ENCODE measurements at regions not wholly inside any gene's neighbourhood (a gene's known extent, or its start where the extent isn't known, plus 50 kb on each side); places are given as distances from the start of the nearest gene placed in this dataset.
"Not testable (repeated sequence)": the region's sequence is repeated elsewhere in the genome, so short reads cannot be mapped to it uniquely, and the experiment has no call there.

- DNase-seq (ENCODE audit: low read depth, low spot score) = no peak
- H3K4me3 ChIP-seq (ENCODE audit: low read length) = no peak overlapping the region
Observed at GRCh38 chr2:175256806-175257585, 75.5 kb upstream of the ATP5MC3 start.

DNA sequence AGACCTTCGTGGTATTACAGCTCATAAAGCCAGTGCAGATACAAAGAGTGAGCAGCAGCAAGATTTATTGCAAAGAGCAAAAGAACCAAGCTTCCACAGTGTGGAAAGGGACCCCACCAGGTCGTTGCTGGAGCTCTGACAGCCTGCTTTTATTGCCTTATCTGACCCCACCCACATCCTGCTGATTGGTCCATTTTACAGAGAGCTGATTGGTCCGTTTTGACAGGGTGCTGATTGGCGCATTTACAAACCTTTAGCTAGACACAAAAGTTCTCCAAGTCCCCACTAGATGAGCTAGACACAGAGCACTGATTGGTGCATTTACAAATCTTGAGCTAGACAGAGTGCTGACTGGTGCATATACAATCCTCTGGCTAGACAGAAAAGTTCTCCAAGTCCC is 74.9 kb upstream of the ATP5MC3 start:
- not testable (repeated sequence) for DNase-seq (ENCODE audit: low read depth, low spot score); H3K4me3 ChIP-seq (ENCODE audit: low read length)

- H3K4me3 ChIP-seq (ENCODE audit: low read length) = no peak overlapping the region
- DNase-seq (ENCODE audit: low read depth, low spot score) = no peak
Observed at GRCh38 chr2:175253871-175254270, 72.4 kb upstream of the ATP5MC3 start.

DNA sequence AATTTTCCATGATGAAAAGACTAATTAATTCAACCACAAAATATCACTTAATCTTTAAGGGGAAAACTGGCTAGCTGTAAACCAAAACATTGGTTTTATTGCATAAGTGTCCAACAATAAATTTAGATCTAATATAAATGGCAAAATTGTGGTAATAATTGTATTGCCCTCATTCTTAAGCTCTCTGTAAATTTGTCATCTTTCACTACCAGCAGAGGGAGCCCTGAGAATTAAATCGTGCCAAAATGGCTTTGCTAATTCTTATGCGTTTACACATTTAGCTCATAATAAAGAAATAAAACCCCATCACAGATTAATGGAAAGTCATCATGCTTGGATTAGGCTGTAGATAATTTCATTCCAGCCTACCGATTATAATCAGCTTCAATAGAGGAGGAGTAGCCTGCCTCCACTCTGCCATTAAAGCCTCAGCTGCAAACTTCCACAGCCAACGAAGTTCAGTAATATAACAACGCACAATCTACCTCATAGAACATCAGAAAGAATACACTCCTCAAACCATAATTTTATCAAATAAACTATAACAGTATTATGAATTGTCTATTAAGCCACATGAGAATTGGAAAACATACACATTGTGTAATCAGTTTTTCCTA is 70.0 kb upstream of the ATP5MC3 start:
- peak; percentile 32 for DNase-seq (ENCODE audit: low read depth, low spot score)
- H3K4me3 ChIP-seq (ENCODE audit: low read length) = no peak overlapping the region

GRCh38 chr2:175247159-175247558 is 65.6 kb upstream of the ATP5MC3 start:
- DNase-seq (ENCODE audit: low read depth, low spot score) = no peak
- H3K4me3 ChIP-seq (ENCODE audit: low read length) = no peak overlapping the region

DNA sequence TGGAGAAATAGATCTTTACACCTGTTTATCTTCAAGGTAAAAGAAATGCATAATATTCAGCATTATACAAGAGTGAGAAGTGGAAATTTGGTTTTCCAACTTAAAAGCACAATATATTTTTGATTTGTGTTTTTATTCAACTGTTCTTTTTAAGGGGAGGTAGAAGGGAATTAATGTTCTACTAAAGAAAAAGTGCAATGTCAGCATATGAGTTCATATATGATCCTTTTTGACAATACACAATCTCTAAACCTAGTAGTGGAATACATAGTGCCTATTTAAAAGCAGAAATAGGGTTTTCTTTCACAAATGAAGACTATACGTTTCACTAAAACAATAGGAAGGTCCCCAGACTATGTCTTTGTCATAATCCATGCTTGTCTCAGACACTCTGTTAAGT is 63.2 kb upstream of the ATP5MC3 start:
- no peak overlapping the region for H3K4me3 ChIP-seq (ENCODE audit: low read length)
- no peak for DNase-seq (ENCODE audit: low read depth, low spot score)

DNA sequence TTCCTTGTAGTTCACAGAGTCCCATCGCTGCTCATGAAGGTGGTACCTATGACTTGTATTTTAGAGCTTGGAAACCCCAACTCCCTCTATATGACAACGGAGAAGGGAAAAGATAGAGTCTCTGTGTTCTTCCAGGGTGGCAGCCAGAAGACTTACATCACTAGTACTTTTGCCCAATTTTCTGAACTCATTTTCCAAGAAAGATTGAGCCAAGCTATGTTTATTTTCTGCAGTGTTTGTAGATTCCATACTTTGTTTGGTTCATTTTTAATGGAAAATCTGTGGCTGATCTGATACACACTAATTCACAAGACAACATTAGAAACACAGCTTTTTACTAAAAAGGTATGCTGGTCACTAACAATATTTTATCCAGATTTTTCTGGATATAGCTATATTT is 60.2 kb upstream of the ATP5MC3 start:
- H3K4me3 ChIP-seq (ENCODE audit: low read length) = no peak overlapping the region
- no peak for DNase-seq (ENCODE audit: low read depth, low spot score)

- H3K4me3 ChIP-seq (ENCODE audit: low read length); DNase-seq (ENCODE audit: low read depth, low spot score): not testable (repeated sequence)
Observed at GRCh38 chr2:175240033-175240432, 58.5 kb upstream of the ATP5MC3 start.

GRCh38 chr2:175236930-175237329 is 55.4 kb upstream of the ATP5MC3 start:
- DNase-seq (ENCODE audit: low read depth, low spot score) = no peak

DNA sequence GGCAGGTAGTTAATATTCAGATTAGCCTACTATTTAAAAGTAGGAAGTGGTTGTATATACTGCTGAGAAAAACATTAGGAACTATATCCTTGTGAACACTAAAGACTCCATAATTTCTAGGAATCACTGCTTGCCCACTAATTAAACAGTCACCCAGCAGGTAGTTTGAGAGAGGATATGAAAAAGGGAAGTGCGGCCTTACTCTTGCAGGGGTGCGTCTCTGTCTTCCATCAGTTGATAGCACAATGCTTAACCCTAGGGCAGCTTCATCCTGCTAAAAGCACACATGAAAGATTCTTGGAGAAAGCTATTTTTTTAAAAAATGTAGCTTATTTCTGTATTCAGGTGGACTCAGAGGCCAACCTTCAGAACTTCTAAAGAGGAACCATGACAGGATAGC is 53.1 kb upstream of the ATP5MC3 start:
- no peak overlapping the region for H3K4me3 ChIP-seq (ENCODE audit: low read length)
- no peak for DNase-seq (ENCODE audit: low read depth, low spot score)

More at GRCh38 chr2:175236930-175237329, 55.4 kb upstream of the ATP5MC3 start:
- H3K4me3 ChIP-seq (ENCODE audit: low read length) = no peak overlapping the region

GRCh38 chr2:175234153-175234552 is 52.6 kb upstream of the ATP5MC3 start:
- no peak for DNase-seq (ENCODE audit: low read depth, low spot score)
- H3K4me3 ChIP-seq (ENCODE audit: low read length) = no peak overlapping the region

DNA sequence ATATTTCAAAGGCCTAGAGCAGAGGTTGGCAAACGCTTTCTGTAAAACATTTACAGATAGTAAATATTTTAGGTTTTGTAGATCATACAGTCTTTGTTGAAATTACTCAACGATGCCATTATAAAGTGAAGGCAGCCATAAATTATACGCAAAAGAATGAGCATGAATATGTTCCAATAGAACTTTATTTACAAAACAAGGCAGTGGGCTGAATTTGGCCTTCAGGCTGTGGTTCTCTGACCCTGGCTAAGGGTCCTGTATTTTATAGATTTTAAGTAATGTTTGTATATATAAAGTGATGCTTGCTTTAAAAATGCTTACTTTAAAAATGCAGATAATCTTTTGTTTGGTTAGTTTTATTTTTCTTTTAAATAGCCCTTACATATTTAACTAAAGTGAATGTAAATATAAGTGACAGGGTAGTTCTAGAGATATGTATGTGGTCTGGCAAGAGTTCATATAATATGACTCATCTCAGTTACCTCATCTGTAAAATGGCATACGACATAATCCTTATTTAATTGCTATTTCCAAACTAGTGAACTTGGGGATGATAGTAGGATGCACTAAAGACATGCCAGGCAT is 51.7 kb upstream of the ATP5MC3 start:
- DNase-seq (ENCODE audit: low read depth, low spot score) = no peak
- H3K4me3 ChIP-seq (ENCODE audit: low read length) = no peak overlapping the region

Measured in Jurkat, Clone E6-1 (cell line).